ENCODE measurements at regions not wholly inside any gene's neighbourhood (a gene's known extent, or its start where the extent isn't known, plus 50 kb on each side); places are given as distances from the start of the nearest gene placed in this dataset.

DNA sequence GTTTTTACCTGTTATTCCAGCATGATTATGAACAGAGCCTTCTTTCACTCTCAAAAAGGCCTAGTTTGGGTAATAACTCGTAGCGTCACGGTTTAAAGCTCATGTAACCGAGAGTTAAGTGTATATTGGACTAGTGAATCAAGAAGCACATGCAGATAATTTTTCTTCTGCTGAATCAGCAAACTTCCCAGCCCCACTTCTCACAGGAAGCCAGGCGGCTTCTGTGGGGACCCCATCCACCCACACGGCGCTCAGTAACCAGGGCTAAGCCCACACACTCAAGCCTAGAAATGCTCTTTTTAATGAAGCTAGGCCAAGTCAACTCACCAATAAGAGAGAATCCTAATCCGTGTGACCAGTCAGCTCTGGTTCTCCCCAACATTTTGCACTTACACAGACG lies 191.2 kb upstream of the MGMT start:
- no peaks in the 10 kb centered on the region for H3K4me1 ChIP-seq (ENCODE audit: low read length)
- H3K9me3 ChIP-seq (ENCODE audit: insufficient read depth, low read length): no peaks in the 10 kb centered on the region
- no peak overlapping the region for H3K4me3 ChIP-seq (ENCODE audit: low read length)
- H3K27me3 ChIP-seq (ENCODE audit: low read depth, low read length): no peaks in the 10 kb centered on the region
- TF ChIP-seq, protein P1, sequence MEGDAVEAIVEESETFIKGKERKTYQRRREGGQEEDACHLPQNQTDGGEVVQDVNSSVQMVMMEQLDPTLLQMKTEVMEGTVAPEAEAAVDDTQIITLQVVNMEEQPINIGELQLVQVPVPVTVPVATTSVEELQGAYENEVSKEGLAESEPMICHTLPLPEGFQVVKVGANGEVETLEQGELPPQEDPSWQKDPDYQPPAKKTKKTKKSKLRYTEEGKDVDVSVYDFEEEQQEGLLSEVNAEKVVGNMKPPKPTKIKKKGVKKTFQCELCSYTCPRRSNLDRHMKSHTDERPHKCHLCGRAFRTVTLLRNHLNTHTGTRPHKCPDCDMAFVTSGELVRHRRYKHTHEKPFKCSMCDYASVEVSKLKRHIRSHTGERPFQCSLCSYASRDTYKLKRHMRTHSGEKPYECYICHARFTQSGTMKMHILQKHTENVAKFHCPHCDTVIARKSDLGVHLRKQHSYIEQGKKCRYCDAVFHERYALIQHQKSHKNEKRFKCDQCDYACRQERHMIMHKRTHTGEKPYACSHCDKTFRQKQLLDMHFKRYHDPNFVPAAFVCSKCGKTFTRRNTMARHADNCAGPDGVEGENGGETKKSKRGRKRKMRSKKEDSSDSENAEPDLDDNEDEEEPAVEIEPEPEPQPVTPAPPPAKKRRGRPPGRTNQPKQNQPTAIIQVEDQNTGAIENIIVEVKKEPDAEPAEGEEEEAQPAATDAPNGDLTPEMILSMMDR (IDR thresholded peaks at IDR 0.05; ENCODE audit: low read depth, low read length): no peak
- no peak for TF ChIP-seq EZH2phosphoT487 (IDR thresholded peaks at IDR 0.05; ENCODE audit: low read depth)
- H4K20me1 ChIP-seq (ENCODE audit: insufficient read depth, low read length): no peaks in the 10 kb centered on the region
- no peak overlapping the region for H2AFZ ChIP-seq (ENCODE audit: low read depth, low read length)
- no peak overlapping the region for H3K9ac ChIP-seq (ENCODE audit: low read length)
- no peak overlapping the region for H3K4me2 ChIP-seq (ENCODE audit: low read length)
- no peak overlapping the region for H3K27ac ChIP-seq (ENCODE audit: low read length)
- H3K36me3 ChIP-seq (replicated peaks; ENCODE audit: low read depth, low read length): no peaks in the 10 kb centered on the region
- no peaks in the 10 kb centered on the region for H3K79me2 ChIP-seq (ENCODE audit: low read length)

DNA sequence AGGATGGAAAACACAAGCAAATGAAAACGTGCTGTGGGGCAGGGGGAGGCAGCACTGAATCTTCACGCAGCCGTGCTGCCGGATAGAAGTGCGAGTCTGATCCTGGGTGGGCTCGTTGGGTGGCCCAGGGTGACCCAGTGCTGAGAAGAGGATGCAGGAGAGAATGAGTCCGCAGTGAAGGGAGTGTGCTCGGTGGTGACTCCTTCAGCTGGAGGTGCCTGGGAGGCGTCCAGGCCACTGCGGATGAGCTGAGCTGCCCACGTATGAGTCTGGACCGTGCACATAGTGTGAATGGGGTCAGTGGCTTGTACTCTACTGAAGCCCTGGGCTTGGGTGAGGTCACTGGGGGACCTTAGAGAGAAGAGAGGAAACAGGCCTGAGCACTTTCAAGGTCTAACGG lies 190.0 kb upstream of the MGMT start:
- Histone ChIP-seq H3K9ac (ENCODE audit: low read length) (no peak overlapping the region), H3K27me3 (ENCODE audit: low read depth, low read length) (no peaks in the 10 kb centered on the region), H3K79me2 (ENCODE audit: low read length) (no peaks in the 10 kb centered on the region), H3K36me3 (replicated peaks; ENCODE audit: low read depth, low read length) (no peaks in the 10 kb centered on the region), H4K20me1 (ENCODE audit: insufficient read depth, low read length) (no peaks in the 10 kb centered on the region), H3K4me2 (ENCODE audit: low read length) (no peak overlapping the region), H3K4me3 (ENCODE audit: low read length) (no peak overlapping the region), H3K9me3 (ENCODE audit: insufficient read depth, low read length) (no peaks in the 10 kb centered on the region), H3K27ac (ENCODE audit: low read length) (no peak overlapping the region), H3K4me1 (ENCODE audit: low read length) (no peaks in the 10 kb centered on the region), H2AFZ (ENCODE audit: low read depth, low read length) (no peak overlapping the region)
- TF ChIP-seq, protein P1 (IDR thresholded peaks at IDR 0.05; ENCODE audit: low read depth, low read length): no peak
- no peak for TF ChIP-seq EZH2phosphoT487 (IDR thresholded peaks at IDR 0.05; ENCODE audit: low read depth)

DNA sequence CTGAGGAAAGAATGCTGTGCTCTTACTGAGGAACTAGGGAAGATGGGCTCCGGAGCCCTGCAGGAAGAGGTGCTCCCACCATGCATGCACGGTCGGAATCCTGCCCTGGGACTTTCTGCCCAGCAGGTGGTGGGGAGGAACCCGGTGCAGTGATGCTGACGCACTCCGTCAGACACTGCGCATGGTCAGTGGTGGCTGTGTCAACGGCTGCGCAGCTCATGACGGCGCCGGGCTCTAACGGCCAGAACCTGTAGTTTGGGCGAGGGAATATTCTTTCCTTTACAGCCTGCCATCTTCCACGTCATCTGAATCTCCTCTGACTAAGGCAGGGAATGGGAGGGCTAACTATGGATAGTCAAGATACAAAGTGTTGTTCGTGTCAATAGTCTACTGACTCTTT lies 189.2 kb upstream of the MGMT start:
- Histone ChIP-seq H2AFZ (ENCODE audit: low read depth, low read length) (no peak overlapping the region), H3K4me2 (ENCODE audit: low read length) (no peak overlapping the region), H3K4me3 (ENCODE audit: low read length) (no peak overlapping the region), H3K27ac (ENCODE audit: low read length) (no peak overlapping the region), H3K36me3 (replicated peaks; ENCODE audit: low read depth, low read length) (no peaks in the 10 kb centered on the region), H3K27me3 (ENCODE audit: low read depth, low read length) (no peaks in the 10 kb centered on the region), H3K79me2 (ENCODE audit: low read length) (no peaks in the 10 kb centered on the region), H3K9me3 (ENCODE audit: insufficient read depth, low read length) (no peaks in the 10 kb centered on the region), H4K20me1 (ENCODE audit: insufficient read depth, low read length) (no peaks in the 10 kb centered on the region), H3K4me1 (ENCODE audit: low read length) (no peaks in the 10 kb centered on the region), H3K9ac (ENCODE audit: low read length) (no peak overlapping the region)
- no peak for TF ChIP-seq EZH2phosphoT487 (IDR thresholded peaks at IDR 0.05; ENCODE audit: low read depth)
- TF ChIP-seq, protein P1 (IDR thresholded peaks at IDR 0.05; ENCODE audit: low read depth, low read length): no peak

DNA sequence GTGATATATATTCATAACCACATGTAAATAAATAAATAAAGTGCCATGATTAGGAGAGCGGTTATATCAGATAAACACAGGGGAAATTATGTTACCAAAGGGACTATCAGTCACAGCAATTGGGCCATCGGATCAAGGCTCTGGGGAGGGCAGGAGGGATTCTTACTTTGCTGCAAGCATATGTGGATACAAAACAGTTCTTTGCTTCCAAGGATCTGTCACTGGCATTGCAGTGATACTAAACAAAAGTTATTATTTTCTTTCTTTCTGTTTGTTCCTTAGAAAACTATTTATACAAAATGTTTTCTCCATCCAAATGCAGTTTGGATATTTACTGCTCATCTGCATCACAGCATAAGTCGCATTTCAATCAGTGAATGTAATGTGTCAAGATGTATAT lies 188.4 kb upstream of the MGMT start:
- Histone ChIP-seq H3K27me3 (ENCODE audit: low read depth, low read length) (no peaks in the 10 kb centered on the region), H3K4me1 (ENCODE audit: low read length) (no peaks in the 10 kb centered on the region), H3K79me2 (ENCODE audit: low read length) (no peaks in the 10 kb centered on the region), H2AFZ (ENCODE audit: low read depth, low read length) (no peak overlapping the region), H3K4me2 (ENCODE audit: low read length) (no peak overlapping the region), H3K4me3 (ENCODE audit: low read length) (no peak overlapping the region), H3K9me3 (ENCODE audit: insufficient read depth, low read length) (no peaks in the 10 kb centered on the region), H3K9ac (ENCODE audit: low read length) (no peak overlapping the region), H4K20me1 (ENCODE audit: insufficient read depth, low read length) (no peaks in the 10 kb centered on the region), H3K36me3 (replicated peaks; ENCODE audit: low read depth, low read length) (no peaks in the 10 kb centered on the region), H3K27ac (ENCODE audit: low read length) (no peak overlapping the region)
- TF ChIP-seq, protein P1 (IDR thresholded peaks at IDR 0.05; ENCODE audit: low read depth, low read length): no peak
- TF ChIP-seq EZH2phosphoT487 (IDR thresholded peaks at IDR 0.05; ENCODE audit: low read depth): no peak

All from OCI-LY3 (cell line).